ENCODE measurements at regions not wholly inside any gene's neighbourhood (a gene's known extent, or its start where the extent isn't known, plus 50 kb on each side); places are given as distances from the start of the nearest gene placed in this dataset.

DNA sequence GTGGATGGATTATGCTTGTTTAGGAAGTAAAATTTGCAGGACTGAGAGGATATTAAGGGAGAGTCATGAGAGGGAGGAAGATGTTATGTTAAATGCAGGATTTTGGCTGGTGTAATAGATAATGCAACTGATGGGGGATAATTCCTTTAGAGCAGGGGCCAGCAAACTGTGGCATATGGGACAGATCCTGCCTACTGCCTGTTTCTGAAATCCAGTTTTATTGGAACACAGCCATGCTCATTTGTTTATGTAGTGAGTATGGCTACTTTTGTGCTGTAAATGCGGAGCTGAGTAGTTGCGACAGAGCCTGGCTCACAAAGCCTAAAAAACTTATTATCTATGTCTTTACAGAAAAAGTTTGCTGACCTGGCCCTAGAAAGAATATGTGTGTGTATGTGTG is 66.6 kb upstream of the MPPED2 start:
- TF ChIP-seq RCOR1 (IDR thresholded peaks at IDR 0.05; ENCODE audit: low read length), result no peak
- TF ChIP-seq, protein P1, sequence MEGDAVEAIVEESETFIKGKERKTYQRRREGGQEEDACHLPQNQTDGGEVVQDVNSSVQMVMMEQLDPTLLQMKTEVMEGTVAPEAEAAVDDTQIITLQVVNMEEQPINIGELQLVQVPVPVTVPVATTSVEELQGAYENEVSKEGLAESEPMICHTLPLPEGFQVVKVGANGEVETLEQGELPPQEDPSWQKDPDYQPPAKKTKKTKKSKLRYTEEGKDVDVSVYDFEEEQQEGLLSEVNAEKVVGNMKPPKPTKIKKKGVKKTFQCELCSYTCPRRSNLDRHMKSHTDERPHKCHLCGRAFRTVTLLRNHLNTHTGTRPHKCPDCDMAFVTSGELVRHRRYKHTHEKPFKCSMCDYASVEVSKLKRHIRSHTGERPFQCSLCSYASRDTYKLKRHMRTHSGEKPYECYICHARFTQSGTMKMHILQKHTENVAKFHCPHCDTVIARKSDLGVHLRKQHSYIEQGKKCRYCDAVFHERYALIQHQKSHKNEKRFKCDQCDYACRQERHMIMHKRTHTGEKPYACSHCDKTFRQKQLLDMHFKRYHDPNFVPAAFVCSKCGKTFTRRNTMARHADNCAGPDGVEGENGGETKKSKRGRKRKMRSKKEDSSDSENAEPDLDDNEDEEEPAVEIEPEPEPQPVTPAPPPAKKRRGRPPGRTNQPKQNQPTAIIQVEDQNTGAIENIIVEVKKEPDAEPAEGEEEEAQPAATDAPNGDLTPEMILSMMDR (IDR thresholded peaks at IDR 0.05), result no peak
- no peak for TF ChIP-seq SMC3 (IDR thresholded peaks at IDR 0.05; ENCODE audit: low read depth, low read length)
- TF ChIP-seq FOSL2 (IDR thresholded peaks at IDR 0.05; ENCODE audit: borderline replicate concordance, low read depth), result no peak
- TF ChIP-seq FOXM1 (IDR thresholded peaks at IDR 0.05; ENCODE audit: low read depth), result no peak
- TF ChIP-seq TAF1 (IDR thresholded peaks at IDR 0.05; ENCODE audit: borderline replicate concordance, low read depth, low read length), result no peak

All from SK-N-SH (cell line).